ENCODE measurements at regions not wholly inside any gene's neighbourhood (a gene's known extent, or its start where the extent isn't known, plus 50 kb on each side); places are given as distances from the start of the nearest gene placed in this dataset.

- no peak for DNase-seq
These were observed 159.1 kb upstream of the PPP2R2B start for GRCh38 chr5:147037515-147038205.

- no peak for DNase-seq
These were observed 162.3 kb upstream of the PPP2R2B start for GRCh38 chr5:147040856-147041255.

GRCh38 chr5:147044572-147045273 is 166.2 kb upstream of the PPP2R2B start:
- DNase-seq, result no peak

GRCh38 chr5:147045290-147045689 is 166.7 kb upstream of the PPP2R2B start:
- DNase-seq, result no peak

- no peak for DNase-seq
These were observed 167.7 kb upstream of the PPP2R2B start for GRCh38 chr5:147046281-147046680.

- no peak for DNase-seq
These were observed 168.3 kb upstream of the PPP2R2B start for GRCh38 chr5:147046894-147047293.

GRCh38 chr5:147049764-147050163 is 171.2 kb upstream of the PPP2R2B start:
- no peak for DNase-seq

GRCh38 chr5:147050172-147050571 is 171.6 kb upstream of the PPP2R2B start:
- DNase-seq, result no peak

GRCh38 chr5:147051193-147051592 is 172.6 kb upstream of the PPP2R2B start:
- DNase-seq, result no peak

- no peak for DNase-seq
These were observed 174.0 kb upstream of the PPP2R2B start for GRCh38 chr5:147052519-147052918.

- no peak for DNase-seq
These were observed 176.7 kb upstream of the PPP2R2B start for GRCh38 chr5:147055089-147055826.

GRCh38 chr5:147055850-147056566 is 177.5 kb upstream of the PPP2R2B start:
- no peak for DNase-seq

- no peak for DNase-seq
These were observed 177.8 kb upstream of the STK32A start for GRCh38 chr5:147057051-147057450.

- DNase-seq, result no peak
These were observed 173.4 kb upstream of the STK32A start for GRCh38 chr5:147061431-147061830.

GRCh38 chr5:147062427-147062826 is 172.4 kb upstream of the STK32A start:
- no peak for DNase-seq

- no peak for DNase-seq
These were observed 170.9 kb upstream of the STK32A start for GRCh38 chr5:147063943-147064342.

GRCh38 chr5:147065071-147065470 is 169.8 kb upstream of the STK32A start:
- DNase-seq, result no peak

GRCh38 chr5:147068998-147069397 is 165.8 kb upstream of the STK32A start:
- DNase-seq, result no peak

- DNase-seq, result no peak
These were observed 162.2 kb upstream of the STK32A start for GRCh38 chr5:147072622-147073021.

- no peak for DNase-seq
These were observed 161.7 kb upstream of the STK32A start for GRCh38 chr5:147073098-147073497.

GRCh38 chr5:147075187-147075586 is 159.6 kb upstream of the STK32A start:
- no peak for DNase-seq

- no peak for DNase-seq
These were observed 154.4 kb upstream of the STK32A start for GRCh38 chr5:147080391-147080790.

- DNase-seq, result no peak
These were observed 153.5 kb upstream of the STK32A start for GRCh38 chr5:147081311-147081764.
